Fibroblast of lung (primary cell): ENCODE measurements at regions not wholly inside any gene's neighbourhood (a gene's known extent, or its start where the extent isn't known, plus 50 kb on each side); places are given as distances from the start of the nearest gene placed in this dataset.

ENCODE experiments used
- EZH2 ChIP-seq: IDR thresholded peaks from 2 replicates; pipeline ENCODE4 v1.5.1; 2012; ENCODE audit warnings: low read length, control low read depth, mild to moderate bottlenecking; ENCODE audit errors: missing control alignments
- TF ChIP-seq, protein P1 (sequence below), 2 donors: IDR thresholded peaks in 1 of 2; conservative IDR thresholded peaks in 1 of 2; 1 replicate in 1 of 2; 2 replicates in 1 of 2; pipeline ENCODE4 v1.5.1; 2011 to 2012; ENCODE audit warnings: low read length in 2 of 2, control low read depth in 1 of 2, inconsistent platforms in 1 of 2, low read depth in 1 of 2, mild to moderate bottlenecking in 1 of 2

DNA sequence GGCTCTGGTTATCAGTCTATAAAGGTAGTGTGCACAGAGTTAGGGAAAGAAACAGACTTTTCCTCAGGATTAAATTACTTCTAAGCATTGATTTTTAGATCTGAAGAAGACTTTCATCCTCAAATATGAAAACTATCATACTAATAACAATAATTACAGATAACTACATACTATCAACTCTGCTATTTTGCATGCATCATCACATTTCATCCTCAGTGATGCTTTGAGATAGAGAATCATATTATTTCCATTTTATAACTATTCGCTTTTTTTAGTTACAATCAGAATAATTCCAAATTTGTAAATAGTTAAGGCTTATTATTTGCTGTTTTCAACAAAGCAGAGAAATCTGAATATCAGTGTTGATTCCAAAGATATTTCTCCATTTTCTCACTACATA lies 239.2 kb downstream of the MEIS1 start:
- TF ChIP-seq EZH2 = no peak
- TF ChIP-seq, protein P1, sequence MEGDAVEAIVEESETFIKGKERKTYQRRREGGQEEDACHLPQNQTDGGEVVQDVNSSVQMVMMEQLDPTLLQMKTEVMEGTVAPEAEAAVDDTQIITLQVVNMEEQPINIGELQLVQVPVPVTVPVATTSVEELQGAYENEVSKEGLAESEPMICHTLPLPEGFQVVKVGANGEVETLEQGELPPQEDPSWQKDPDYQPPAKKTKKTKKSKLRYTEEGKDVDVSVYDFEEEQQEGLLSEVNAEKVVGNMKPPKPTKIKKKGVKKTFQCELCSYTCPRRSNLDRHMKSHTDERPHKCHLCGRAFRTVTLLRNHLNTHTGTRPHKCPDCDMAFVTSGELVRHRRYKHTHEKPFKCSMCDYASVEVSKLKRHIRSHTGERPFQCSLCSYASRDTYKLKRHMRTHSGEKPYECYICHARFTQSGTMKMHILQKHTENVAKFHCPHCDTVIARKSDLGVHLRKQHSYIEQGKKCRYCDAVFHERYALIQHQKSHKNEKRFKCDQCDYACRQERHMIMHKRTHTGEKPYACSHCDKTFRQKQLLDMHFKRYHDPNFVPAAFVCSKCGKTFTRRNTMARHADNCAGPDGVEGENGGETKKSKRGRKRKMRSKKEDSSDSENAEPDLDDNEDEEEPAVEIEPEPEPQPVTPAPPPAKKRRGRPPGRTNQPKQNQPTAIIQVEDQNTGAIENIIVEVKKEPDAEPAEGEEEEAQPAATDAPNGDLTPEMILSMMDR (conservative IDR thresholded peaks at IDR 0.05 in 1 of 2, IDR thresholded peaks at IDR 0.05 in 1 of 2; ENCODE audit: low read depth in 1 of 2, low read length in 2 of 2) = no peak
